ENCODE measurements at regions not wholly inside any gene's neighbourhood (a gene's known extent, or its start where the extent isn't known, plus 50 kb on each side); places are given as distances from the start of the nearest gene placed in this dataset.

DNA sequence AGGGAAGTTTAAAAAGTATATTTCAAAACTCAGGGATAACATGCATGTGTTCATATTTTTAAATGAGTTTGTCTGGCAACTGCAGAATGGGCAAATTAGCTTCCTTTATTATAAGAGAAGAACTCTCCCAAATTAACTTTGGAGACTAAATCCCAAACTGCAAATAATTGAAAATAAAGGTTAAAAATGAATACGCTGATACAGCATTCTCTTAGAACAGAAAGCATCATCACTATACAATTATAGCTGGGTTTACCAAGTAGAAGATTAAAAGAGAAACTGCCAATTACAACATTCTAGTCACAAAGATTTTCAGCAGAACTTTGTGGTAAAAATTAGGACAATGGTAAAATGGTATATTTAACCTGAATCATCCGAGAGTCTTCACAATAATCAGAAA is 73.3 kb downstream of the OLFM4 start:
- no peak for TF ChIP-seq EZH2 (IDR thresholded peaks at IDR 0.05; ENCODE audit: borderline replicate concordance, low read depth, low read length, poor library complexity, severe bottlenecking)
- TF ChIP-seq, protein P1, sequence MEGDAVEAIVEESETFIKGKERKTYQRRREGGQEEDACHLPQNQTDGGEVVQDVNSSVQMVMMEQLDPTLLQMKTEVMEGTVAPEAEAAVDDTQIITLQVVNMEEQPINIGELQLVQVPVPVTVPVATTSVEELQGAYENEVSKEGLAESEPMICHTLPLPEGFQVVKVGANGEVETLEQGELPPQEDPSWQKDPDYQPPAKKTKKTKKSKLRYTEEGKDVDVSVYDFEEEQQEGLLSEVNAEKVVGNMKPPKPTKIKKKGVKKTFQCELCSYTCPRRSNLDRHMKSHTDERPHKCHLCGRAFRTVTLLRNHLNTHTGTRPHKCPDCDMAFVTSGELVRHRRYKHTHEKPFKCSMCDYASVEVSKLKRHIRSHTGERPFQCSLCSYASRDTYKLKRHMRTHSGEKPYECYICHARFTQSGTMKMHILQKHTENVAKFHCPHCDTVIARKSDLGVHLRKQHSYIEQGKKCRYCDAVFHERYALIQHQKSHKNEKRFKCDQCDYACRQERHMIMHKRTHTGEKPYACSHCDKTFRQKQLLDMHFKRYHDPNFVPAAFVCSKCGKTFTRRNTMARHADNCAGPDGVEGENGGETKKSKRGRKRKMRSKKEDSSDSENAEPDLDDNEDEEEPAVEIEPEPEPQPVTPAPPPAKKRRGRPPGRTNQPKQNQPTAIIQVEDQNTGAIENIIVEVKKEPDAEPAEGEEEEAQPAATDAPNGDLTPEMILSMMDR (conservative IDR thresholded peaks at IDR 0.05; ENCODE audit: low read depth, low read length): no peak
- H3K4me1 ChIP-seq (ENCODE audit: insufficient read depth, low read length, poor library complexity, severe bottlenecking): no peaks in the 10 kb centered on the region
- H3K4me3 ChIP-seq (ENCODE audit: low read depth, low read length, poor library complexity, severe bottlenecking): no peak overlapping the region
- no TSS peak for BruUV-seq (replicated peaks)
- H3K9me3 ChIP-seq (ENCODE audit: low read depth, low read length, poor library complexity, severe bottlenecking): no peaks in the 10 kb centered on the region
- no peaks in the 10 kb centered on the region for H3K27me3 ChIP-seq (replicated peaks; ENCODE audit: insufficient read depth, low read depth, low read length, poor library complexity)
- H3K27ac ChIP-seq (ENCODE audit: low read depth, low read length, poor library complexity, severe bottlenecking): no peak overlapping the region
- intact Hi-C loops (cut with micrococcal nuclease; ENCODE audit: unreplicated experiment): no loop called here
- no peaks in the 10 kb centered on the region for H3K36me3 ChIP-seq (ENCODE audit: insufficient read depth, low read length, poor library complexity, severe bottlenecking)
- POLR2A ChIA-PET (ENCODE audit: low non-redundant PET): no interaction called here
- CTCF ChIA-PET: no interaction called here
- DNase-seq (ENCODE audit: low spot score): no peak

DNA sequence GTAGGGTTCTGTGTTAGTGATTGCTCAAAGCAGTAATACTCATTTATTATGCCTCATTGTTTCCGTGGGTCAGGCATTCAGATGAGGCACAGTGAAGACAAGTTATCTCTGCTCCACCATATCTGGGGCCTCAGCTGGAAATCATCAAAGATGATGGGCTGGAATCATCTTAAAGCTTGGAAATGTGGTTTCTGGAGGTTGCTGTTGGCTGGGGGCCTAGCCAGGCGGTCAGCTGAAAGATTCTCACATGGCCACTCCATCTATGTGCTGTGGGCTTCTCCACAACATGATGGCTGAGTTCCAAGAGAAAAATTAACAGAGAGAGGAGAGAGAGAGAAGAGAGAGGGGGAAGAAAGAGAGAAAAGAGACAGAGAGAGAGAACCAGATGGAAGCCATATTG is 75.5 kb downstream of the OLFM4 start:
- DNase-seq (ENCODE audit: low spot score): no peak
- BruUV-seq (replicated peaks): no TSS peak
- intact Hi-C loops (cut with micrococcal nuclease; ENCODE audit: unreplicated experiment): no loop called here

DNA sequence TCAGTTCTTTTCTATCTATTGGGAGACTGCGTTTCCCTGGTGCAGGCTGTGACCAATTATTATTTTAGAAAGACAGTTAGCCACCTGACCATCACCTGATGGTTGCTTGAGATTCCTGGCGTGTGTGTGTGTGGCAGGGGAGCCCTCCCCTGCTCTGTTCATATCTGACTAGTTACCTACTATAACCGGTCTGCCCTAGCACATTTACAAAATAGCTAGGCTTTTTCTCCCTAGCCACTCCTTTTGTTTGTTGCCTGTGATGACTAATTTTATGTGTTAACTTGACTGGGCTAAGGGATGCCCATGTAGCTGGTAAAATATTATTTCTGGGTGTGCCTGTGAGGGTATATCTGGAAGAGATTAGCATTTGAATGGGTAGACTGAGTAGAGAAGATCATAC is 76.9 kb downstream of the OLFM4 start:
- POLR2A ChIA-PET (ENCODE audit: low non-redundant PET): no interaction called here
- no peak for TF ChIP-seq EZH2 (IDR thresholded peaks at IDR 0.05; ENCODE audit: borderline replicate concordance, low read depth, low read length, poor library complexity, severe bottlenecking)
- TF ChIP-seq, protein P1 (conservative IDR thresholded peaks at IDR 0.05; ENCODE audit: low read depth, low read length): no peak
- CTCF ChIA-PET: no interaction called here
- H3K9me3 ChIP-seq (ENCODE audit: low read depth, low read length, poor library complexity, severe bottlenecking): no peaks in the 10 kb centered on the region
- H3K4me3 ChIP-seq (ENCODE audit: low read depth, low read length, poor library complexity, severe bottlenecking): no peak overlapping the region
- H3K36me3 ChIP-seq (ENCODE audit: insufficient read depth, low read length, poor library complexity, severe bottlenecking): no peaks in the 10 kb centered on the region
- no peaks in the 10 kb centered on the region for H3K4me1 ChIP-seq (ENCODE audit: insufficient read depth, low read length, poor library complexity, severe bottlenecking)
- no peak overlapping the region for H3K27ac ChIP-seq (ENCODE audit: low read depth, low read length, poor library complexity, severe bottlenecking)
- intact Hi-C loops (cut with micrococcal nuclease; ENCODE audit: unreplicated experiment): no loop called here
- no peaks in the 10 kb centered on the region for H3K27me3 ChIP-seq (replicated peaks; ENCODE audit: insufficient read depth, low read depth, low read length, poor library complexity)
- no TSS peak for BruUV-seq (replicated peaks)
- no peak for DNase-seq (ENCODE audit: low spot score)

More for the DNA sequence above, 75.5 kb downstream of the OLFM4 start:
- no peaks in the 10 kb centered on the region for H3K27me3 ChIP-seq (replicated peaks; ENCODE audit: insufficient read depth, low read depth, low read length, poor library complexity)
- POLR2A ChIA-PET (ENCODE audit: low non-redundant PET): no interaction called here
- H3K27ac ChIP-seq (ENCODE audit: low read depth, low read length, poor library complexity, severe bottlenecking): no peak overlapping the region
- H3K4me1 ChIP-seq (ENCODE audit: insufficient read depth, low read length, poor library complexity, severe bottlenecking): no peaks in the 10 kb centered on the region
- CTCF ChIA-PET: no interaction called here
- TF ChIP-seq, protein P1 (conservative IDR thresholded peaks at IDR 0.05; ENCODE audit: low read depth, low read length): no peak
- H3K9me3 ChIP-seq (ENCODE audit: low read depth, low read length, poor library complexity, severe bottlenecking): no peaks in the 10 kb centered on the region
- H3K4me3 ChIP-seq (ENCODE audit: low read depth, low read length, poor library complexity, severe bottlenecking): no peak overlapping the region
- no peaks in the 10 kb centered on the region for H3K36me3 ChIP-seq (ENCODE audit: insufficient read depth, low read length, poor library complexity, severe bottlenecking)

Measured in A673 (cell line).